ENCODE measurements at regions not wholly inside any gene's neighbourhood (a gene's known extent, or its start where the extent isn't known, plus 50 kb on each side); places are given as distances from the start of the nearest gene placed in this dataset.

GRCh38 chr17:13106171-13106570, 88.3 kb upstream of the ELAC2 start:
- TF ChIP-seq POLR2AphosphoS5 (IDR thresholded peaks at IDR 0.05; ENCODE audit: insufficient read depth, low read depth, low read length) = no peak
- TF ChIP-seq MYC (IDR thresholded peaks at IDR 0.05; ENCODE audit: low read depth, low read length) = no peak
- TF ChIP-seq GATA2 (IDR thresholded peaks at IDR 0.05; ENCODE audit: insufficient read depth, insufficient read length, low read depth, low read length) = no peak
- TF ChIP-seq POLR2A (IDR thresholded peaks at IDR 0.05; ENCODE audit: low read depth, low read length) = no peak
- no peak for TF ChIP-seq CTCF (IDR thresholded peaks at IDR 0.05; ENCODE audit: extremely low read depth in 1 of 2, insufficient read depth in 1 of 2, low read depth in 1 of 2, low read length in 2 of 2)
- no peak for TF ChIP-seq EZH2 (IDR thresholded peaks at IDR 0.05; ENCODE audit: borderline replicate concordance, low read depth, low read length, severe bottlenecking)
- no peak for TF ChIP-seq FOS (IDR thresholded peaks at IDR 0.05; ENCODE audit: borderline replicate concordance, insufficient read depth, low read length)
- TF ChIP-seq JUN (IDR thresholded peaks at IDR 0.05; ENCODE audit: borderline replicate concordance, insufficient read depth, insufficient read length, low read depth) = no peak
- TF ChIP-seq MAX (IDR thresholded peaks at IDR 0.05; ENCODE audit: insufficient read depth, insufficient read length) = no peak
- ChIA-PET CTCF (no interaction called here), POLR2A (no interaction called here)
- H3K79me2 ChIP-seq (ENCODE audit: control insufficient read depth, insufficient read depth, low read length) = no peaks in the 10 kb centered on the region
- intact Hi-C loops (cut with micrococcal nuclease) = no loop called here
- no peaks in the 10 kb centered on the region for H4K20me1 ChIP-seq (replicated peaks; ENCODE audit: control insufficient read depth, extremely low read depth, insufficient read depth, low read length)
- no peak overlapping the region for H3K9ac ChIP-seq (replicated peaks; ENCODE audit: extremely low read depth, insufficient read depth, low read length)
- FAIRE-seq (no peak), DNase-seq (ENCODE audit: low read depth, low spot score) (no peak)
- H3K36me3 ChIP-seq (ENCODE audit: control insufficient read depth in 2 of 2, extremely low read depth in 1 of 2, insufficient read depth in 2 of 2, low read length in 2 of 2) = no peaks in the 10 kb centered on the region
- dilution Hi-C loops (cut with MboI; ENCODE audit: extremely low pct_ligation_motif_present, low sequenced_read_pairs) = no loop called here
- no peak overlapping the region for H3K27ac ChIP-seq (ENCODE audit: insufficient read depth, low read depth, low read length)
- BruUV-seq (replicated peaks) = no TSS peak
- H3K9me1 ChIP-seq (replicated peaks; ENCODE audit: control insufficient read depth, extremely low read depth, insufficient read depth, low read length) = no peaks in the 10 kb centered on the region
- no peaks in the 10 kb centered on the region for H3K4me1 ChIP-seq (ENCODE audit: control insufficient read depth, extremely low read depth, insufficient read depth, low read length)
- H3K9me3 ChIP-seq (replicated peaks; ENCODE audit: control insufficient read depth, insufficient read depth, low read length) = peaks cover 2% of the 10 kb centered on the region
- H2AFZ ChIP-seq (ENCODE audit: low read depth, low read length) = no peak overlapping the region
- no peaks in the 10 kb centered on the region for H3K27me3 ChIP-seq (ENCODE audit: control insufficient read depth in 2 of 2, insufficient read depth in 2 of 2, low read length in 2 of 2)
- H3K4me3 ChIP-seq (replicated peaks in 1 of 3; ENCODE audit: insufficient read depth in 1 of 3, low read depth in 1 of 3, low read length in 3 of 3) = no peak overlapping the region
- H3K4me2 ChIP-seq (ENCODE audit: insufficient read depth, low read length) = no peak overlapping the region

Data from endothelial cell of umbilical vein (primary cell).